ENCODE measurements at regions not wholly inside any gene's neighbourhood (a gene's known extent, or its start where the extent isn't known, plus 50 kb on each side); places are given as distances from the start of the nearest gene placed in this dataset.

- TF ChIP-seq POLR2A (IDR thresholded peaks at IDR 0.05) = no peak
- TF ChIP-seq CTCF (IDR thresholded peaks at IDR 0.05) = no peak
These were observed 485.5 kb downstream of the TUSC7 start for GRCh38 chr3:117195034-117195433.

Measured in thyroid gland (tissue), 4 donors.